H9 (cell line): ENCODE measurements at regions not wholly inside any gene's neighbourhood (a gene's known extent, or its start where the extent isn't known, plus 50 kb on each side); places are given as distances from the start of the nearest gene placed in this dataset.

Experiments
- DNase-seq: peaks from one replicate; pipeline ENCODE4 v3.0.0-alpha.2; 2017
- H2AFZ ChIP-seq: one replicate; pipeline ENCODE4 v1.6.1; 2013; ENCODE audit warnings: mild to moderate bottlenecking, low read length, control low read depth, moderate library complexity
- H2AK5ac ChIP-seq: 2 replicates; pipeline ENCODE4 v1.6.1; 2013; ENCODE audit warnings: low read length, control low read depth, mixed read lengths; ENCODE audit not compliant: insufficient read length
- H2BK120ac ChIP-seq: one replicate; pipeline ENCODE4 v1.6.1; 2013; ENCODE audit warnings: low read depth, mild to moderate bottlenecking, low read length, control low read depth, inconsistent platforms; ENCODE audit not compliant: poor library complexity, severe bottlenecking
- H2BK12ac ChIP-seq: 2 replicates; pipeline ENCODE4 v1.6.1; 2013; ENCODE audit warnings: low read length, control low read depth, mixed read lengths, low read depth; ENCODE audit not compliant: insufficient read length
- H2BK15ac ChIP-seq: 2 replicates; pipeline ENCODE4 v1.6.1; 2013; ENCODE audit warnings: low read depth, low read length, control low read depth
- H2BK20ac ChIP-seq: one replicate; pipeline ENCODE4 v1.6.1; 2013; ENCODE audit warnings: low read depth, mild to moderate bottlenecking, low read length, control low read depth, inconsistent platforms; ENCODE audit not compliant: poor library complexity, severe bottlenecking
- H2BK5ac ChIP-seq: 2 replicates; pipeline ENCODE4 v1.6.1; 2013; ENCODE audit warnings: low read length, control low read depth, mixed read lengths; ENCODE audit not compliant: insufficient read length
- H3K14ac ChIP-seq: 2 replicates; pipeline ENCODE4 v1.6.1; 2013; ENCODE audit warnings: low read length, control low read depth; ENCODE audit not compliant: insufficient read depth
- H3K18ac ChIP-seq: 2 replicates; pipeline ENCODE4 v1.6.1; 2013; ENCODE audit warnings: low read depth, mild to moderate bottlenecking, mixed read lengths, low read length, control low read depth; ENCODE audit not compliant: insufficient read length
- H3K23ac ChIP-seq: 2 replicates; pipeline ENCODE4 v1.6.1; 2013; ENCODE audit warnings: low read length, control low read depth, mixed read lengths, low read depth; ENCODE audit not compliant: insufficient read length
- H3K23me2 ChIP-seq: 2 replicates; pipeline ENCODE4 v1.6.1; 2013; ENCODE audit warnings: low read depth, mild to moderate bottlenecking, mixed read lengths, low read length, control low read depth; ENCODE audit not compliant: insufficient read length, poor library complexity, severe bottlenecking
- H3K27ac ChIP-seq: 2 replicates; pipeline ENCODE4 v1.5.1; 2013; ENCODE audit warnings: low read length, control low read depth, mixed read lengths, low read depth; ENCODE audit not compliant: insufficient read length
- H3K27me3 ChIP-seq: 2 replicates; pipeline ENCODE4 v1.6.1; 2013; ENCODE audit warnings: low read length, control low read depth, inconsistent platforms; ENCODE audit not compliant: insufficient read depth
- H3K4ac ChIP-seq: 2 replicates; pipeline ENCODE4 v1.6.1; 2013; ENCODE audit warnings: low read depth, mild to moderate bottlenecking, control low read depth, inconsistent platforms, low read length, moderate library complexity
- H3K4me1 ChIP-seq: 2 replicates; pipeline ENCODE4 v1.6.1; 2013; ENCODE audit warnings: low read length, control low read depth, inconsistent platforms; ENCODE audit not compliant: insufficient read depth
- H3K4me2 ChIP-seq: 2 replicates; pipeline ENCODE4 v1.6.1; 2013; ENCODE audit warnings: low read length, control low read depth, mixed read lengths; ENCODE audit not compliant: insufficient read length, insufficient read depth
- H3K56ac ChIP-seq: 2 replicates; pipeline ENCODE4 v1.6.1; 2013; ENCODE audit warnings: low read depth, mild to moderate bottlenecking, mixed read lengths, low read length, control low read depth; ENCODE audit not compliant: insufficient read length
- H3K79me1 ChIP-seq: 2 replicates; pipeline ENCODE4 v1.6.1; 2013; ENCODE audit warnings: low read depth, mild to moderate bottlenecking, moderate library complexity, low read length, control low read depth, inconsistent platforms; ENCODE audit not compliant: insufficient read depth, poor library complexity, severe bottlenecking
- H3K79me2 ChIP-seq: 2 replicates; pipeline ENCODE4 v1.6.1; 2013; ENCODE audit warnings: low read length, control low read depth, inconsistent platforms; ENCODE audit not compliant: insufficient read depth
- H3K9ac ChIP-seq: 2 replicates; pipeline ENCODE4 v1.6.1; 2013; ENCODE audit warnings: low read length, control low read depth, mixed read lengths; ENCODE audit not compliant: insufficient read length; ENCODE audit errors: extremely low read depth
- H3K9me3 ChIP-seq: one replicate; pipeline ENCODE4 v1.6.1; 2013; ENCODE audit warnings: low read depth, low read length, inconsistent platforms; ENCODE audit not compliant: control insufficient read depth
- H3T11ph ChIP-seq: one replicate; pipeline ENCODE4 v1.6.1; 2013; ENCODE audit warnings: mild to moderate bottlenecking, low read length, control low read depth, inconsistent platforms
- H4K20me1 ChIP-seq: one replicate; pipeline ENCODE4 v1.6.1; 2013; ENCODE audit not compliant: control insufficient read depth, insufficient read length, insufficient read depth
- H4K5ac ChIP-seq: 2 replicates; pipeline ENCODE4 v1.6.1; 2013; ENCODE audit warnings: low read depth, mild to moderate bottlenecking, mixed read lengths, low read length, control low read depth; ENCODE audit not compliant: insufficient read length
- H4K8ac ChIP-seq: replicated peaks from 2 replicates; pipeline ENCODE4 v1.6.1; 2013; ENCODE audit warnings: low read length, control low read depth, mixed read lengths, low read depth; ENCODE audit not compliant: insufficient read length
- H4K91ac ChIP-seq: 2 replicates; pipeline ENCODE4 v1.6.1; 2013; ENCODE audit warnings: low read depth, mild to moderate bottlenecking, moderate library complexity, mixed read lengths, low read length, control low read depth; ENCODE audit not compliant: insufficient read length
- H3K27ac Mint-ChIP-seq, 3 experiments: 2 replicates in 2 of 3; 3 replicates in 1 of 3; pipeline ENCODE4 v1.8.0; 2020 to 2021; ENCODE audit warnings: mixed read lengths in 3 of 3, mild to moderate bottlenecking in 1 of 3, moderate library complexity in 1 of 3
- H3K27me3 Mint-ChIP-seq: 2 replicates; pipeline ENCODE4 v1.8.0; 2021; ENCODE audit warnings: low read depth, mild to moderate bottlenecking, moderate library complexity, mixed read lengths
- H3K36me3 Mint-ChIP-seq, 3 experiments: 2 replicates in 2 of 3; 3 replicates in 1 of 3; pipeline ENCODE4 v1.8.0; 2020 to 2021; ENCODE audit warnings: low read depth in 3 of 3, mixed read lengths in 3 of 3; ENCODE audit not compliant: insufficient read depth in 1 of 3
- H3K4me1 Mint-ChIP-seq, 2 experiments: 2 replicates each; pipeline ENCODE4 v1.8.0; 2020; ENCODE audit warnings: mixed read lengths in 2 of 2
- H3K4me3 Mint-ChIP-seq, 2 experiments: 2 replicates in 1 of 2; 3 replicates in 1 of 2; pipeline ENCODE4 v1.8.0; 2020 to 2021; ENCODE audit warnings: mild to moderate bottlenecking in 2 of 2, mixed read lengths in 2 of 2, moderate library complexity in 1 of 2
- H3K9me3 Mint-ChIP-seq, 2 experiments: 2 replicates in 1 of 2; 3 replicates in 1 of 2; pipeline ENCODE4 v1.8.0; 2020; ENCODE audit warnings: mild to moderate bottlenecking in 2 of 2, mixed read lengths in 2 of 2, moderate library complexity in 1 of 2
- CTCF ChIP-seq: fragments of 200-600 bp; sonication (generic); conservative IDR thresholded peaks from 3 replicates; pipeline ENCODE4 v1.8.0; 2021; ENCODE audit warnings: antibody characterized with exemption, mild to moderate bottlenecking
- WGBS: extraction: QIAGEN DNeasy Blood & Tissue Kit; methylation state at CpG from one replicate; pipeline ENCODE4 v1.1.7; 2013; ENCODE audit warnings: missing lambda C conversion rate, low lambda C conversion rate, mixed read lengths; ENCODE audit not compliant: insufficient read length; ENCODE audit errors: extremely low coverage; 5-methylcytosine and 5-hydroxymethylcytosine counted together

DNA sequence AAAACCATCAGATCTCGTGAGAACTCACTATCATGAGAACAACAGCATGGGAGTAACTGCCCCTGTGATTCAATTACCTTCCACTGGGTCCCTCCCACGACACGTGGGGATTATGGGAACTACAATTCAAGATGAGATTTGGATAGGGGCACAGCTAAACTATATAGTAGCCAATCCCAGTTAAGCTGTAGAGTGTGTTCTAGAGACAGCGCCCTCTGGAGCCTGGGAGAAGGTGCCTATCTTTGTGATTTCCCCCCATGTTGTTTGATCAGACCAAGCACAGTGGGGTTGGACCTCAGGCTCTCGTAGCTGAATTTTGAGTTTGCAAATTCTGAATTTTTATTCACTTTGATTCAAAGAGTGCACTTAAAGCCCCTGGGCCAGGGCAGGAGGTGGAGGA lies 108.2 kb upstream of the TWIST2 start:
- Histone ChIP-seq H2AK5ac (no peak overlapping the region), H3K79me2 (no peaks in the 10 kb centered on the region), H2BK12ac (no peak overlapping the region), H3K56ac (no peak overlapping the region), H4K20me1 (no peaks in the 10 kb centered on the region), H2BK5ac (no peak overlapping the region), H2BK120ac (no peak overlapping the region), H2BK15ac (no peak overlapping the region), H3K23me2 (no peaks in the 10 kb centered on the region), H4K8ac (no peak overlapping the region), H3T11ph (no peak overlapping the region), H3K4ac (no peak overlapping the region), H2AFZ (no peak overlapping the region), H3K18ac (no peak overlapping the region), H3K14ac (no peak overlapping the region), H3K23ac (no peak overlapping the region), H4K5ac (no peak overlapping the region), H4K91ac (no peak overlapping the region), H3K27me3 (no peaks in the 10 kb centered on the region), H3K79me1 (no peaks in the 10 kb centered on the region), H3K9ac (no peak overlapping the region), H3K27ac (no peak overlapping the region), H3K4me2 (no peak overlapping the region), H3K9me3 (no peaks in the 10 kb centered on the region), H3K4me1 (no peaks in the 10 kb centered on the region), H2BK20ac (no peak overlapping the region)
- peak; percentile 63 for TF ChIP-seq CTCF
- WGBS, result no CpG with 5 or more reads among the region's 5 CpGs
- Mint-ChIP-seq H3K27ac (no peak overlapping the region), H3K36me3 (no peaks in the 10 kb centered on the region; a peak in 1 of 7 replicates), H3K9me3 (peaks cover 2 to 14% of the 10 kb centered on the region in 2 experiments), H3K4me3 (no peak overlapping the region), H3K4me1 (no peaks in the 10 kb centered on the region), H3K27me3 (peaks cover 21% of the 10 kb centered on the region)
- no peak for DNase-seq
